Immature natural killer cell (primary cell): ENCODE measurements at regions not wholly inside any gene's neighbourhood (a gene's known extent, or its start where the extent isn't known, plus 50 kb on each side); places are given as distances from the start of the nearest gene placed in this dataset.

Experiments
- DNase-seq, 3 donors: peaks; one replicate each; pipeline ENCODE4 v3.0.0; 2022; ENCODE audit warnings: mixed read lengths in 1 of 3
- H3K27ac Mint-ChIP-seq, 6 donors: one replicate each; pipeline ENCODE4 v1.8.0; 2020; ENCODE audit warnings: mixed read lengths in 6 of 6, mild to moderate bottlenecking in 5 of 6, inconsistent platforms in 4 of 6, moderate library complexity in 3 of 6
- H3K27me3 Mint-ChIP-seq, 3 donors: one replicate each; pipeline ENCODE4 v1.8.0; 2020 to 2021; ENCODE audit warnings: low read depth in 3 of 3, mild to moderate bottlenecking in 3 of 3, mixed read lengths in 3 of 3, moderate library complexity in 3 of 3, inconsistent platforms in 1 of 3
- H3K36me3 Mint-ChIP-seq, 3 donors: one replicate each; pipeline ENCODE4 v1.8.0; 2020; ENCODE audit warnings: mixed read lengths in 3 of 3, inconsistent platforms in 2 of 3, mild to moderate bottlenecking in 2 of 3
- H3K4me1 Mint-ChIP-seq, 2 donors: one replicate each; pipeline ENCODE4 v1.8.0; 2020; ENCODE audit warnings: inconsistent platforms in 2 of 2, mild to moderate bottlenecking in 2 of 2, mixed read lengths in 2 of 2, moderate library complexity in 1 of 2
- H3K4me3 Mint-ChIP-seq, 5 donors: one replicate each; pipeline ENCODE4 v1.8.0; 2020; ENCODE audit warnings: mild to moderate bottlenecking in 5 of 5, mixed read lengths in 5 of 5, inconsistent platforms in 3 of 5, moderate library complexity in 3 of 5
- H3K9me3 Mint-ChIP-seq, 6 donors: one replicate each; pipeline ENCODE4 v1.8.0; 2020; ENCODE audit warnings: mild to moderate bottlenecking in 6 of 6, mixed read lengths in 6 of 6, inconsistent platforms in 4 of 6, moderate library complexity in 3 of 6

DNA sequence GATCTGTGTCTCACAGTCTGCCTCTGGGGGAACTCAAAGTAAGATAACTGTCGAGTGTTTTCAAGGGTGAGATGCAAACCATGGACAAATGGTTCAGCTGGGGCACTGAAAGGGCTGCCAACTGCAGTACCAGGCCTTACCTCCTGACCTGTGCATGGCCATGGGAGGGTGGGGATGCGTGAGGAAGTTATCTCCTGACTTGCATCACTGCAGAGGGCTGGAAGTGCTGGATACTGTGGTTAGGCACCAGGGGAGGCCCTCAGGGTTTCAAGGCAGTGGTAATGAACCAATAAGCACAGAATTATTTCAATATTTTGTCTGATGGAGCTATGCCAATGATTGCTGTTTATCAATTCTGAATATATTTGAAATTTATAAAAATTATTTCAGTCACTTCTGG lies 159.2 kb downstream of the CYLD start:
- Mint-ChIP-seq H3K9me3 (peaks cover 0 to 3% (median 0%) of the 10 kb centered on the region in 6 donors), H3K36me3 (no peaks in the 10 kb centered on the region), H3K27ac (no peak overlapping the region), H3K4me3 (no peak overlapping the region), H3K27me3 (peaks cover 2 to 6% (median 3%) of the 10 kb centered on the region in 3 donors), H3K4me1 (no peaks in the 10 kb centered on the region)
- DNase-seq = no peak

DNA sequence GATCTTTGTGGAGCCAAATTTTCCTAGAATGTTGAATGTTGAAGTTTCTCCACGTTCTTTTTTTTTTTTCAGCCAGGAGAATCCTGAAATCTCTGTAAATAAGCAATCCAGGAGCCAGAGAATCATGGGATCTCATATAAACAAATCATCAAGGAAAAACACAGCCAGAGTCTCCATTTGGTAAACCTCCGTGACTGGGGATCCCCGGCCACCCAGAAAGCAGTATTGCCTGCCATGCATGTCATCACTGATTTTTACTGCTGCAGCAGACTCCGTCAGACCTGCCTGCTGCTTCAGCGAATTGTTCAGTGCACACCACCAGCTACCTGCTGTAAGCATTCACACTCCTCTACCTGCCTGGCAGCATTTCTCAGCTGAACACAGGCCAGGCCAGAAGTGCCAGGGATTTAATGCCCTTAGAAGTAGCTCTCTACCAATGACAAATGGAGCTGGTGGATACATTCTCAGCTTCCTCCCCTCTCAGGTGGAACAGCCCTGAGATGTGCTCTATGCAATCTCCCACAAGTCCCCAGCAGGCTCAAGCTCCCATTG lies 158.6 kb downstream of the CYLD start:
- Mint-ChIP-seq H3K27me3 (peaks cover 2 to 6% (median 3%) of the 10 kb centered on the region in 3 donors), H3K36me3 (no peaks in the 10 kb centered on the region), H3K4me3 (no peak overlapping the region)

DNA sequence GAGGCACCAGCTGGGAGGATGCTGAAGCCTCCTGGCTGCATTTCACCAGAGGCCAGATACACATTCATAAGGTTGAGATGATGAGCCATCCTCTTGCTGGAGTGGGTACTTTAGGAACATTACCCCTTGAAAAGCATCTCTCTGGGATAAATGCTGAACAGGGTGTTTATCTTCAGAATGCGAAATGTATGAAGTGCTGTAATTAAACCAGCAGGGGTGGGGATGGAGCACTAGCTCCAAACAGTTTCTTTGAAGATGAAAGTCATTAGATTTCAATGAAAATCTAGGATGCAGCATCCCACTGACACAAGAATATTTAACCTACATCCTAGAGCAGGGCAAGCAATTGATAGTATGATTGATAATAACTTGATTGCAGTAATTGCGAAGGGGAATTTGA lies 158.1 kb downstream of the CYLD start:
- Mint-ChIP-seq H3K4me1 (no peaks in the 10 kb centered on the region), H3K27me3 (peaks cover 2 to 6% (median 3%) of the 10 kb centered on the region in 3 donors), H3K27ac (no peak overlapping the region), H3K9me3 (peaks cover 0 to 7% (median 0%) of the 10 kb centered on the region in 6 donors), H3K36me3 (no peaks in the 10 kb centered on the region), H3K4me3 (no peak overlapping the region)
- DNase-seq = no peak

More for the DNA sequence above, 158.6 kb downstream of the CYLD start:
- H3K27ac Mint-ChIP-seq = no peak overlapping the region
- H3K4me1 Mint-ChIP-seq = no peaks in the 10 kb centered on the region
- no peak for DNase-seq
- H3K9me3 Mint-ChIP-seq = peaks cover 0 to 7% (median 0%) of the 10 kb centered on the region in 6 donors

DNA sequence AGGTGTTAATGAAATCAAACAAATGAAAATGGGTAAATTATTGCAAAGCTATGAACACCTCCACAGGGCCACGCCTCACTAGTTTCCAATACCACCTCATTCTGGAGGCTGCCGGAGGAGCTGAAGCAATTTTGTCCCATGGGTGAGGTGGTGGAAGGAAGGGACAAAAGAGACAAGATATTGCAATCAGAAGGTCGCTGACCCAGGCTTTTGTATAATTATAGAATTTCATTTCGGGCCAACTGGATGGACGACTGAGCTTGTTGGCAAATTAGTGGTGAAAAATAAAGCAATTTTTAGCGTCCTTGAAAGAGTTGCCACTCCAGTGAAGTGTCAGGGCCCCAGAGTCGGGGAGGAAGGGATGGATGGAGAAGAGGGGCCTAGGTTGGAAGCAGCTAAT lies 147.9 kb downstream of the CYLD start:
- Mint-ChIP-seq H3K36me3 (no peaks in the 10 kb centered on the region), H3K4me1 (no peaks in the 10 kb centered on the region), H3K27me3 (peaks cover 5 to 6% (median 6%) of the 10 kb centered on the region in 3 donors), H3K9me3 (peaks cover 0 to 2% (median 0%) of the 10 kb centered on the region in 6 donors), H3K27ac (no peak overlapping the region), H3K4me3 (no peak overlapping the region)
- DNase-seq = no peak

DNA sequence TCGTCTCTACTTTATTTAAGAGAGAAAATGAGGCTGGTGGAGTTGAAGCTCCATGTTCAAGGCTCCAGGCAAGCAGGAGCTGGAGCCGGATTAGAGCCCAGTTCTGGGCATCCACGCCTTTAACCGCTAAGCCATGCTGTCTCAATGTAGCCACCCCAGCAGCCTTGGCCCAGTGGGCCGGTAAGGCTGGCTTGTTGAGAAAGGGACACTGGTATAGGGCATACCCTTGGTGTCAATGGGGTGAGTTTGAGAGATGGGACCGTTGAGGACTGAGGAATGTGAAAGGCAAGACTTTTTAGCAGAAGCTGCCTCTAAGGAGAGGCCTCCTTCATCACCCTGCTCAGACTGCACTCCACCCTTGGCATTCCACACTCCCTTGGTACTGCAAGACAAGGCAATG lies 147.4 kb downstream of the CYLD start:
- DNase-seq = no peak
- Mint-ChIP-seq H3K27ac (no peak overlapping the region), H3K4me1 (no peaks in the 10 kb centered on the region), H3K9me3 (peaks cover 0 to 2% (median 0%) of the 10 kb centered on the region in 6 donors), H3K4me3 (no peak overlapping the region), H3K36me3 (no peaks in the 10 kb centered on the region), H3K27me3 (peaks cover 5 to 6% (median 6%) of the 10 kb centered on the region in 3 donors)

DNA sequence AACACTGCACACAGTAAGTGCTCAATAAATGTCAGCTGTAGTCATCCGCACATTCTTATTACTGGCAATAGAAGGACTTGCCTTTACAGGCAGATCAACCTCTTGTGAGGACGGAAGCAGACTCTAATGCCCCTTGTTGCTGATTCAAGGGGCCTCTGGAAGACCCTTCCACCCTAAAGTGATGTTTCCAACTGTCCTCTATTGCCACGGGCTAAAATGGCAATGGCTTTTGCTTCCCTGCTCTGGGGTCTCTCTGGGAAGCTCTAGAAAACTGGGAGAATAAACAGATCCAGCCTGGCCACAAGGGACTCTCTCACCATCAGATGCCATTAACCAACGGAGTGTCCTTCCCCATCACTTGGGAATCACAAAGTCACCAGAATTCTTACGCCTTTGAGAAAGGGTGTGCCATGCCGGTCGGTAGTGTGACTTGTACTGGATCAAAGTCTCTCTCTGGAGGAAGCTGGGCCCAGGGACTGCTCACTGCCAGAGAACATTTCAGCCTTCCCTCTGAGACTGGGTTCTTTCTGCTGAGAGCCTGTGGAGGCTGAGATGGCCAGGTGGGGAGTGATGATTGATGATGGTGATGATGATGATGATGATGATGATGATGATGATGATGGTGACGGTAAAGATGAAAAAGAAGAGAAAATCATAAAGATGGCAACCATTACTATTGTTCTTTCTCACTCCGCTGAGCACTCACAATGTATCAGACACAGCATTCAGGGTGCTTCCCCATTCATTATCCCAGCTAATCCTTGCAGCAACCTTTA lies 146.8 kb downstream of the CYLD start:
- Mint-ChIP-seq H3K27me3 (peaks cover 3 to 6% (median 6%) of the 10 kb centered on the region in 3 donors), H3K4me3 (no peak overlapping the region), H3K4me1 (no peaks in the 10 kb centered on the region), H3K36me3 (no peaks in the 10 kb centered on the region), H3K9me3 (peaks cover 0 to 2% (median 0%) of the 10 kb centered on the region in 6 donors), H3K27ac (no peak overlapping the region)
- no peak for DNase-seq

DNA sequence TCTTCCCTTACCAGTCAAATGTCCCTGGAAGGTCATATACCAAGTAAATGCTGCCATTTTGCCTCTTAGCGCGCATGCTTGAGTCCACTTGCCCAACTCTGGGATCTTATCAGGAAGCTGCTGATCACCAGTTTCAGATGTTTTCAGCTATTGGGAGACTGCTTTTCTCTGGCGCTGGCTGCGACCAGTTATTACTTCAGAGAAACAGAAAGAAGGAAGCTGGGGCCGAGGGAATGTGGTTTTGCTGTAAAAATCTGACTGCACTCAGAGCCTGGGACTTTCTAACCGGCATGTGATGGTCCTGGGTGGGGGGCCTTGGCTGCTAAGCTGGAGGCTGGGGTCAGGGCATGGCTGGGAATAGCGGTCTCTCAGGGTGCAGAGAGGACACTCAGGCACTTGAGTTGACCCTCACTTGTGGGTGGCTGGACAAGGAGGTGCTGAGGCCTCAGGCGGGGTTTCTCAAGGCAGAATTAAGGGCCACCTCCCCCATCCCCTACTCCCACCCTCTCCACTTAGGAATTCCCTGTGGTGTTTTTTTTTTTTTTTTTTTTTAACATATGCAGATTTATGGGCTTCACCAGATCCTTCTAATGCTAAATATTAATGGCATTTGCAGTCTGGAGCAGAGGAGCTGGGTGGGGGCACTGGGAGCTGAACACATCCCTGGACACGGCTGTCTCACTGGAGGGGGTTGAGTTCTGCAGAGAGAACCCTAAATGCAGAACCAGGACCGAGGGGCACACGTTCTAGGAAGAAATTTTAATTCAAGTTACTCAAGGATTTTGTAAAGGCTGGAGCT lies 145.8 kb downstream of the CYLD start:
- Mint-ChIP-seq H3K27ac (no peak overlapping the region), H3K27me3 (peaks cover 4 to 6% (median 6%) of the 10 kb centered on the region in 3 donors), H3K9me3 (peaks cover 0 to 2% (median 0%) of the 10 kb centered on the region in 6 donors), H3K4me3 (no peak overlapping the region), H3K4me1 (no peaks in the 10 kb centered on the region), H3K36me3 (no peaks in the 10 kb centered on the region)
- DNase-seq = no peak

DNA sequence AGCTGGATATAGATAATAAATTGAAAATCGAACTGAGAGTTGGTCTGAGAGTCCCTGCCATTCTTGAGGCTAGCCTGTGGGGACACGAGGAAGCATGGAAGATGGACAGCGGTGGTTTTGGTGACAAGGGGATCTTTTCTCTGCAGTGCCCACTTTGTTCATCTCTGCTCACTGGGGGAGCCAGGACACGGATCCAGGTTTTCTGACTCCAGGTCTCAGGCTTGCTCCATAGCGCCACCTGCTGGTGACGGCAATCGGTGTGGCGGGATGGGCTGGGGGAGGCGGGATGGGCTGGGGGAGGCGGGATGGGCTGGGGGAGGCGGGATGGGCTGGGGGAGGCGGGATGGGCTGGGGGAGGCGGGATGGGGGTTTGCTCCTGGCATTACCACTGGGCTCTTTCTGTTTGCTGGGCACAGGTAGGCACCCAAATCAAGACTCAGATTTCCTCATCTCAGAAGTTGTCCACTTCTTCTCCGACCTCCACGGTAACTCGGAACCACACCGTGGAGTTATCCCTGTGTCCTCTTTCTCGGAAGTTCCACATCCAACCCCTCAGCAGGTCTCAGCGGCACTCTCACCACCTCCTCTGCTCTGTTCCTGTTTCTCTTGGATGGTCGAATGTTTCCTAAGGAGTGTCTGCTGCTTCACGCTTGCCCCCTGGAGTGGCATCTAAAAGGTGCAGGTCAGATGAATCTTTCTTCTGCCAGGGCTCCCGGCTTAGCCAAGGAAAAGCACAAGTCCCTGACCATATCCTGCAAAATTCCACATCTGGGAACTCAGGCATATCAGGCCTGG lies 142.4 kb downstream of the CYLD start:
- no peaks in the 10 kb centered on the region for H3K9me3 Mint-ChIP-seq
- H3K27ac Mint-ChIP-seq = no peak overlapping the region
- no peaks in the 10 kb centered on the region for H3K36me3 Mint-ChIP-seq
- DNase-seq = no peak
- H3K4me1 Mint-ChIP-seq = no peaks in the 10 kb centered on the region
- no peak overlapping the region for H3K4me3 Mint-ChIP-seq
- H3K27me3 Mint-ChIP-seq = peaks cover 5 to 7% (median 5%) of the 10 kb centered on the region in 3 donors

DNA sequence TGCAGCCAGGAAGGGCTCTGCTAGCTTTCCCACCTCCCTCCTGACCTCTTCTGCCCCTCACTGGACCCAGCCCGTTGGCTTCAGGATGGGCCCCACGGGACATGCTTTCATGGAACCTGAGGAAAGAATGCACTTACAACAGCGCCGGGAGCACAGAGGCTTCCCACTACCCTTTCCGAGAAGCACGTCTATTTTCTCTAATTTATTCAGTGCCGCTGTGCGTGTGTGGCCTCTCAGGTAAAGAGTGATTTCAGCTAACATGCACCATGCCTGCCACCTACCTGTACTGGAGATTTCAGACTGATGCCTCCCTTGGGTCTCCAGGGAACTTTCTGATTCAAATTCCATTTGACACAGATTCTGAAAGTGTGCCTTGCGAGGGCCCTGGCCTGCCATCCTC lies 140.1 kb downstream of the CYLD start:
- Mint-ChIP-seq H3K4me1 (no peaks in the 10 kb centered on the region), H3K9me3 (no peaks in the 10 kb centered on the region), H3K27ac (no peak overlapping the region), H3K36me3 (no peaks in the 10 kb centered on the region), H3K4me3 (no peak overlapping the region), H3K27me3 (peaks cover 5 to 6% (median 6%) of the 10 kb centered on the region in 3 donors)
- no peak for DNase-seq

DNA sequence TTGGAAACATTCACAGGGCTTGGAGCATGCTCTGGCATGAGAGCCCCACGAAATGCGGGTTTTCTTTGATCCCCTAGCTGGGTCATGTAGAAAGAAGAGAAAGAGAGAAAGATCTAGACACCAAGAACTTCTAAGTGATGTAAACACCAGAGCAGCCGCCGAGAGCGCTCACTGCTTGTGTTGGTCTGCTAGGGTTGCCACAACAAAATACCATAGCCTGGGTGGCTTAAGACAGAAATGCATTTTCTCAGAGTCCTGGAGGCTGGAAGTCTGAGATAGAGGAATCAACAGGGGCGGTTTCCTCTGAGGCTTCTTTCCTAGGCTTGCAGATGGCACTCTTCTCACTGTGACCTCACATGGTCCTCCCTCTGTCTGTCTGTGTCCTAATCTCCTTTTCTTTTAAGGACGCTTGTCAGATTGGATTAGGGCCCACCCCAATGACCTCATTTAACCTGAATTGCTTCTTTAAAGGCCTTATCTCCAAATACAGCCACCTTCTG lies 139.5 kb downstream of the CYLD start:
- Mint-ChIP-seq H3K4me3 (no peak overlapping the region), H3K27ac (no peak overlapping the region), H3K36me3 (no peaks in the 10 kb centered on the region), H3K9me3 (no peaks in the 10 kb centered on the region), H3K4me1 (no peaks in the 10 kb centered on the region), H3K27me3 (peaks cover 4 to 6% (median 5%) of the 10 kb centered on the region in 3 donors)
- no peak for DNase-seq

DNA sequence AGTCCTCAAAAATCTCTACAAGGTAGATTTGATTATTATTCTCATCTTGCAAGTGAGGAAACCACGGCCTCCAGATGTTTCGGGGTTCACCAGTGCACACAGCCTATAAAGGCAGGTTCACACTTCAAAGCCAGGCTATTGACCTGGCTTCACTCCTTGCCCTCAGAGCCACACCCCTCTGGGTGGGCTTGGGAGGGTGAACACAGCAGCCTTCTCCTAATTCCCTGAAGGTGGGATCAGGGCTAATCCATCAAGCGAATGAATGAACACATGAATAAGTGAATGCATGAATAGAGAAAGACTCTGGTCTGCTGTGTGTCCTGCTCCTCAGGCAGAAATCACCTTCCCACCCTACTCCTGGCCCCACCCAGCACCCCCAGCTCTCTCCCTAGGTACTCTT lies 139.0 kb downstream of the CYLD start:
- no peak for DNase-seq
- Mint-ChIP-seq H3K4me3 (no peak overlapping the region), H3K9me3 (no peaks in the 10 kb centered on the region), H3K27ac (no peak overlapping the region), H3K36me3 (no peaks in the 10 kb centered on the region), H3K4me1 (no peaks in the 10 kb centered on the region), H3K27me3 (peaks cover 2 to 10% (median 4%) of the 10 kb centered on the region in 3 donors)

DNA sequence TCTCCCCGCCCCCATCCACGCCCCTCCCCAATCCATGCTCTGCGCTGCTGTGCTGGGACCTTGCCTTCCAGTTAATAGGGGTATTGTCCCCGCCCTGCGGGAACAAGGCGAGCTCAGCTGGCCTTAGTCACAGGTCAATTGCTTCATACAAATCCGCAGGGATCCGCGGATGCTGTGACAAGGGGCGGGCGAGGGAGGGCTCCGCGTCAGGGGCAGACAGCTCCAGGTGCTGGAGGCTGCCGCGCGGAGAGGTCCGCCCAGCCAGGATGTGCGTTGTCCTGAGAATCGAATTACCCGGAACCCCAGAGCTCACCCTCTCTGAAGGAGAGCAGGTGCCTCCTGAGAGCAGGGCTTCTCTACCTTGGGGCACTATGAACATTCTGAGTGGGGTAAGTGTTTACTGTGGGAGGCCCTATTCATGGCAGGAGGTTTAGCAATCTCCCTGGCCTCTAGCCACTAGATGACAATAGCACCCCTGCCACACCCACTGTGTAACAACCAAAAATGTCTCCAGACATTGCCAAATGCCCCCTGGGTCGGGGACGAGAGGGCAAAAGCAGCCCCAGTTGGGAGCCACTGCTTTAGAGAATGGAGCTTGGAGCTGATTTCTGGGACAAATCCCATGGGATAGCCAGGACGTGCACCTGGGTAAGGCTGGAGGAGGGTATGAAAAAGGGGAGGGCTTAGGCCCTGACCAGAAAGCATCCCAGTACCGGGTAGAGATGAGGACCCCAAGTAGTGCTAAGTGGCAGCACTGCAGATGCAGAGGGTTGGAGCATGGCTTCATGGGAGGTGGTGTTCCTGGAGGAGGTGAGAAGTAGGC lies 138.2 kb downstream of the CYLD start:
- no peaks in the 10 kb centered on the region for H3K9me3 Mint-ChIP-seq
- no peak overlapping the region for H3K27ac Mint-ChIP-seq
- H3K4me1 Mint-ChIP-seq = no peaks in the 10 kb centered on the region
- H3K27me3 Mint-ChIP-seq = peaks cover 4 to 12% (median 6%) of the 10 kb centered on the region in 3 donors
- no peaks in the 10 kb centered on the region for H3K36me3 Mint-ChIP-seq
- DNase-seq = no peak
- no peak overlapping the region for H3K4me3 Mint-ChIP-seq
